OCI-LY1 (cell line): ENCODE measurements at regions not wholly inside any gene's neighbourhood (a gene's known extent, or its start where the extent isn't known, plus 50 kb on each side); places are given as distances from the start of the nearest gene placed in this dataset.

ENCODE experiments used
- H2AFZ ChIP-seq: fragments of 200-600 bp; sonication (generic), shearing (Covaris generic); 2 replicates; pipeline ENCODE4 v1.6.0; 2014; ENCODE audit warnings: antibody characterized with exemption, mild to moderate bottlenecking, low read length
- H3F3A ChIP-seq: fragments of 200-600 bp; sonication (generic), shearing (Covaris generic); 2 replicates; pipeline ENCODE4 v1.6.0; 2014; ENCODE audit warnings: mild to moderate bottlenecking, antibody characterized with exemption, low read length, moderate library complexity; ENCODE audit not compliant: insufficient read depth
- H3K27ac ChIP-seq: fragments of 200-600 bp; sonication (generic); 2 replicates; pipeline ENCODE4 v1.5.1; 2014; ENCODE audit warnings: low read length, mixed run types, mild to moderate bottlenecking, low read depth; ENCODE audit not compliant: poor library complexity, severe bottlenecking
- H3K27me3 ChIP-seq: fragments of 200-600 bp; sonication (generic); 2 replicates; pipeline ENCODE4 v1.6.0; 2014; ENCODE audit warnings: antibody characterized with exemption, mild to moderate bottlenecking, low read length, moderate library complexity; ENCODE audit not compliant: insufficient read depth
- H3K36me3 ChIP-seq: fragments of 200-600 bp; sonication (generic); 2 replicates; pipeline ENCODE4 v1.6.1; 2014; ENCODE audit warnings: mild to moderate bottlenecking, antibody characterized with exemption, low read length, moderate library complexity, mixed read lengths; ENCODE audit not compliant: insufficient read depth
- H3K4me1 ChIP-seq: fragments of 200-600 bp; sonication (generic); 2 replicates; pipeline ENCODE4 v1.5.1; 2014; ENCODE audit warnings: mild to moderate bottlenecking, low read length, moderate library complexity; ENCODE audit not compliant: insufficient read depth, severe bottlenecking
- H3K4me2 ChIP-seq: fragments of 200-600 bp; sonication (generic), shearing (Covaris generic); 2 replicates; pipeline ENCODE4 v1.6.1; 2014; ENCODE audit warnings: low read length
- H3K4me3 ChIP-seq: fragments of 200-600 bp; sonication (generic); 2 replicates; pipeline ENCODE4 v1.5.1; 2014; ENCODE audit warnings: low read length, low read depth, mild to moderate bottlenecking, mixed read lengths; ENCODE audit not compliant: poor library complexity, severe bottlenecking
- H3K79me2 ChIP-seq: fragments of 200-600 bp; shearing (Covaris generic); 2 replicates; pipeline ENCODE4 v1.6.1; 2016; ENCODE audit warnings: mixed run types, low read length, mixed read lengths; ENCODE audit not compliant: insufficient read depth
- H3K9ac ChIP-seq: fragments of 200-600 bp; sonication (generic), shearing (Covaris generic); 2 replicates; pipeline ENCODE4 v1.6.1; 2014; ENCODE audit warnings: mild to moderate bottlenecking, low read length, mixed read lengths
- H3K9me2 ChIP-seq: fragments of 200-600 bp; sonication (generic), shearing (Covaris generic); 2 replicates; pipeline ENCODE4 v1.6.1; 2014; ENCODE audit warnings: low read depth, mild to moderate bottlenecking, low read length, mixed read lengths
- H3K9me3 ChIP-seq: fragments of 200-600 bp; shearing (Covaris generic); 2 replicates; pipeline ENCODE4 v1.6.1; 2014; ENCODE audit warnings: low read length, mixed read lengths
- H4K20me1 ChIP-seq: fragments of 200-600 bp; sonication (generic), shearing (Covaris generic); 2 replicates; pipeline ENCODE4 v1.6.0; 2016; ENCODE audit warnings: mild to moderate bottlenecking, low read length; ENCODE audit not compliant: insufficient read depth
- CTCF ChIP-seq: fragments of 200-600 bp; sonication (generic), shearing (Covaris generic); IDR thresholded peaks from 2 replicates; pipeline ENCODE4 v1.5.1; 2017; ENCODE audit warnings: mild to moderate bottlenecking, antibody characterized with exemption, low read length, moderate library complexity, mixed read lengths
- EZH2 ChIP-seq: fragments of 200-600 bp; sonication (generic), shearing (Covaris generic); IDR thresholded peaks from 2 replicates; pipeline ENCODE4 v1.8.0; 2017; ENCODE audit warnings: borderline replicate concordance, mixed run types, mild to moderate bottlenecking, antibody characterized with exemption, low read length, moderate library complexity, mixed read lengths

DNA sequence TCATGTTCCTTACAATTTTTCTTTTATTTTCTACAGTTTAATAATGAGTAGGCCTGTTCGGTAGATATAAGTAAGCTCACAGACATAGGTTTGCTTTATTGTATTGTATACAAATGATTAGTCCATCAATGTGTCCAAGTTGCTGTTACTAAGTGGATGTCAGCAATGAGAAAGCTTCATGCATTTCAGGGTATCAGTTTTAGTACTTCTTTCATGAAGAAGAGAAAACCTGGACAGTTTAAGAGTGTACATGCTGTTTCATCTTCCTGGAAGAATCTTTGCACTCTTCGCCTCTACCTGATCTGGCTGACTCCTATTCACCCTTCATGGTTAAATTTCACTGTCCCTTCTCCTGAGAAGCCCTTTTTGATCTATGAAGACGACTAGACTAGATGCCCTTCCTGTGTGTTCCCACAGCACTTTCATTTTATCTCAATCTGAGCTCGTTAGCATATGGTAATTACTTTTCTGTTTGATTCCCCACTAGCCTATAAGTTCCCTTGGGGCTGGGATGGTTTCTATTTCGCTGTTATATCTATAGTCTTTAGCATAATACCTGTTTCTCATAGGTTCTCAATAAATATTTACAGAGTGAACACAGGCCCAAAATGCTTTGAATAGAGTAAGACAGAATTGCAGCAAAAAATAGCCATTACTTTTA, 70.7 kb downstream of the CETN3 start:
- no peak overlapping the region for H3K27ac ChIP-seq
- H3K4me1 ChIP-seq: no peaks in the 10 kb centered on the region
- no peaks in the 10 kb centered on the region for H3K9me2 ChIP-seq
- no peaks in the 10 kb centered on the region for H3K9me3 ChIP-seq
- H3K36me3 ChIP-seq: no peaks in the 10 kb centered on the region
- no peaks in the 10 kb centered on the region for H3K27me3 ChIP-seq
- no peak overlapping the region for H2AFZ ChIP-seq
- H4K20me1 ChIP-seq: no peaks in the 10 kb centered on the region
- no peak overlapping the region for H3K4me3 ChIP-seq
- H3F3A ChIP-seq: no peaks in the 10 kb centered on the region
- no peak overlapping the region for H3K9ac ChIP-seq
- H3K4me2 ChIP-seq: no peak overlapping the region
- TF ChIP-seq CTCF (no peak), EZH2 (no peak)
- no peaks in the 10 kb centered on the region for H3K79me2 ChIP-seq

DNA sequence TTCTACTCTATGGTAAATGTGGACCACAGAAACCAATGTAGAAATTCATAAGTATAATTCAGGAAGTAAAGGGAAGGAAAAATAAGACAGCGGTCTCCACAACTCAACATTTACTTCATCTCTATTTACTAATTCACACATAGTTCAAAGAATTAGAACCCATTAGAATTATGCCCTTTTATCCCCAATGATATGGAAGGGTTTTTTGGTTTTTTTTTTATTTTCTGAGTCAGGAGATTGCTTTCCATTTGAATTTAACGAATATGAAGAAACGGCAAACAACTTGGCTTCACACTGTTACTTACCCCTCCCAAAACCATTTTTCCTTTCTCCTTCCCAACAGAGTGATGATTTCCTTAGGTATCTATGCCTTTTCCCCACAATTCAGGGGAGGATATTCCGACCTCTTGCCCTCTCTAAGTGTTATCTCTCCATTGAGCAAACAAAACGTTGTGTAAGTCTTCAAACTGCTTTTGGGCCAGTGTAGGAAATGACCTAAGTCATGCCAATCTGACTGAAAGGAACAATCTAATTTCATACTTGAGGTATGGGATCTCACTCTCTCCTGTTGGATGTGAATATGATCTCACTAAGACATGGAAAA, 72.0 kb downstream of the CETN3 start:
- Histone ChIP-seq H3K4me3 (no peak overlapping the region), H3K4me2 (no peak overlapping the region), H3F3A (no peaks in the 10 kb centered on the region), H3K36me3 (no peaks in the 10 kb centered on the region), H4K20me1 (no peaks in the 10 kb centered on the region), H3K27me3 (no peaks in the 10 kb centered on the region), H3K9me3 (no peaks in the 10 kb centered on the region), H3K4me1 (no peaks in the 10 kb centered on the region), H3K9ac (no peak overlapping the region), H2AFZ (no peak overlapping the region), H3K27ac (no peak overlapping the region), H3K9me2 (no peaks in the 10 kb centered on the region), H3K79me2 (no peaks in the 10 kb centered on the region)
- no peak for TF ChIP-seq EZH2
- no peak for TF ChIP-seq CTCF

DNA sequence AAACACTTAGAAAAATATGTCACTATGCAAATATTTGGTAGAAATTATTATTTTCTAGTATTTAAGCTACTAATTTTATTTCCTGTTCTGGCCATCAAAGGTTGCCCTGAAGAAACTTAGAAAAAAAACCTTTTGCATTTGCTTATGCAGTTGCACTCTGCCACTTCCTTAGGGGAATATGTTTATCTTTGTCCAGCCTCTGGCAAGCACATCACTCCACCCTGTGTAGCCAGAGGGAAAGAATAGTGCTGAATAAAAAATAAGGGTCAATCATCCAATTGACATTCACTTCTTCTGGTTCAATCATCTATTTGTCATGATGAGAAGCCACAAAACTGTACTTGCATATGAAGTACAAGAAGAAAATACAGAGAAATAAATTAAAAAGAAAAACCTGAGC, 72.8 kb downstream of the CETN3 start:
- TF ChIP-seq EZH2 (no peak), CTCF (no peak)
- Histone ChIP-seq H3K27ac (no peak overlapping the region), H3K27me3 (no peaks in the 10 kb centered on the region)

More for the DNA sequence above, 72.8 kb downstream of the CETN3 start:
- Histone ChIP-seq H2AFZ (no peak overlapping the region), H3K9me2 (no peaks in the 10 kb centered on the region), H3K4me3 (no peak overlapping the region), H3F3A (no peaks in the 10 kb centered on the region), H3K36me3 (no peaks in the 10 kb centered on the region), H3K9me3 (no peaks in the 10 kb centered on the region), H4K20me1 (no peaks in the 10 kb centered on the region), H3K9ac (no peak overlapping the region), H3K4me1 (no peaks in the 10 kb centered on the region), H3K79me2 (no peaks in the 10 kb centered on the region), H3K4me2 (no peak overlapping the region)
